HepG2 (cell line): ENCODE measurements at regions not wholly inside any gene's neighbourhood (a gene's known extent, or its start where the extent isn't known, plus 50 kb on each side); places are given as distances from the start of the nearest gene placed in this dataset.
A peak's percentile ranks its signal among the peaks of the same experiment; 100 is the strongest.

ENCODE experiments used
- CBX5 ChIP-seq: sonication (generic); formaldehyde crosslinking; IDR thresholded peaks from 2 replicates; pipeline ENCODE4 v1.4.0; 2020; ENCODE audit warnings: missing genetic modification reagents, borderline replicate concordance
- CHCHD3 ChIP-seq: sonication (generic); formaldehyde crosslinking; IDR thresholded peaks from 2 replicates; pipeline ENCODE4 v1.8.0; 2022; ENCODE audit warnings: mild to moderate bottlenecking, missing genetic modification reagents, moderate library complexity
- ETV6 ChIP-seq: sonication (generic); formaldehyde crosslinking; conservative IDR thresholded peaks from 2 replicates; pipeline ENCODE4 v1.4.0; 2020; ENCODE audit warnings: missing genetic modification reagents
- FLYWCH1 ChIP-seq: sonication (generic); formaldehyde crosslinking; IDR thresholded peaks from 2 replicates; pipeline ENCODE4 v1.8.1; 2023; ENCODE audit warnings: mild to moderate bottlenecking, missing genetic modification reagents
- HNRNPL ChIP-seq: fragments of 200-400 bp; formaldehyde crosslinking; IDR thresholded peaks from 2 replicates; pipeline ENCODE4 v1.6.1; 2017; ENCODE audit warnings: mild to moderate bottlenecking, low read depth, low read length
- KLF13 ChIP-seq: sonication (generic); formaldehyde crosslinking; IDR thresholded peaks from 2 replicates; pipeline ENCODE4 v1.4.0; 2020; ENCODE audit warnings: mild to moderate bottlenecking, missing genetic modification reagents
- RAD21 ChIP-seq: fragments of 450-650 bp; formaldehyde crosslinking; IDR thresholded peaks from 2 replicates; pipeline ENCODE4 v1.5.0; 2020; ENCODE audit warnings: mild to moderate bottlenecking
- RBM22 ChIP-seq: fragments of 200-400 bp; formaldehyde crosslinking; optimal IDR thresholded peaks from 2 replicates; pipeline ENCODE3; 2017; ENCODE audit warnings: mild to moderate bottlenecking, low read length, moderate library complexity
- SRSF1 ChIP-seq: fragments of 200-400 bp; formaldehyde crosslinking; optimal IDR thresholded peaks from 2 replicates; pipeline ENCODE3; 2017; ENCODE audit warnings: mild to moderate bottlenecking, low read depth, low read length, moderate library complexity
- TGIF2 ChIP-seq: IDR thresholded peaks from 2 replicates; pipeline ENCODE4 v1.6.1; 2016; ENCODE audit warnings: control low read depth, missing compliant biosample characterization
- TMF1 ChIP-seq: sonication (generic); formaldehyde crosslinking; IDR thresholded peaks from 2 replicates; pipeline ENCODE4 v1.8.1; 2022; ENCODE audit warnings: low read depth, missing genetic modification reagents
- YEATS4 ChIP-seq: sonication (generic); formaldehyde crosslinking; IDR thresholded peaks from 2 replicates; pipeline ENCODE4 v1.4.0; 2020; ENCODE audit warnings: missing genetic modification reagents, borderline replicate concordance
- ZBTB8A ChIP-seq: sonication (generic); formaldehyde crosslinking; IDR thresholded peaks from 2 replicates; pipeline ENCODE4 v1.4.0; 2020; ENCODE audit warnings: mild to moderate bottlenecking, low read depth, missing genetic modification reagents, borderline replicate concordance
- ZNF24 ChIP-seq: fragments of 450-650 bp; IDR thresholded peaks from 2 replicates; pipeline ENCODE4 v1.6.1; 2017; ENCODE audit warnings: antibody characterized with exemption, mild to moderate bottlenecking
- ZNF292 ChIP-seq: sonication (generic); formaldehyde crosslinking; IDR thresholded peaks from 2 replicates; pipeline ENCODE4 v1.8.1; 2022; ENCODE audit warnings: mild to moderate bottlenecking, low read depth, missing genetic modification reagents, borderline replicate concordance
- ZNF329 ChIP-seq: sonication (generic); formaldehyde crosslinking; IDR thresholded peaks from 2 replicates; pipeline ENCODE4 v1.9.0; 2021; ENCODE audit warnings: low read depth, mild to moderate bottlenecking, missing genetic modification reagents
- ZNF737 ChIP-seq: sonication (generic); formaldehyde crosslinking; IDR thresholded peaks from 2 replicates; pipeline ENCODE4 v1.5.0; 2020; ENCODE audit warnings: missing genetic modification reagents, mild to moderate bottlenecking, borderline replicate concordance
- TF ChIP-seq, protein P1 (sequence below): sonication (generic); formaldehyde crosslinking; IDR thresholded peaks from 2 replicates; pipeline ENCODE4 v1.5.0; 2020; ENCODE audit warnings: mild to moderate bottlenecking, low read depth, missing genetic modification reagents, borderline replicate concordance
- TF ChIP-seq, protein P2 (sequence below): sonication (generic); formaldehyde crosslinking; IDR thresholded peaks from 2 replicates; pipeline ENCODE4 v1.5.1; 2020; ENCODE audit warnings: mild to moderate bottlenecking, moderate library complexity, missing genetic modification reagents
- TF ChIP-seq, protein P3 (sequence below): sonication (generic); formaldehyde crosslinking; conservative IDR thresholded peaks from 2 replicates; pipeline ENCODE4 v1.4.0; 2020; ENCODE audit warnings: missing genetic modification reagents
- TF ChIP-seq, protein P4 (sequence below): sonication (generic); IDR thresholded peaks from 2 replicates; pipeline ENCODE4 v1.6.1; 2016; ENCODE audit warnings: low read depth, borderline replicate concordance
- TF ChIP-seq, protein P5 (sequence below): sonication (generic); formaldehyde crosslinking; IDR thresholded peaks from 2 replicates; pipeline ENCODE4 v1.9.0; 2021; ENCODE audit warnings: missing genetic modification reagents, mild to moderate bottlenecking, borderline replicate concordance
- TF ChIP-seq, protein P6 (sequence below): sonication (generic); formaldehyde crosslinking; IDR thresholded peaks from 2 replicates; pipeline ENCODE4 v1.9.0; 2021; ENCODE audit warnings: missing genetic modification reagents, mild to moderate bottlenecking, borderline replicate concordance

DNA sequence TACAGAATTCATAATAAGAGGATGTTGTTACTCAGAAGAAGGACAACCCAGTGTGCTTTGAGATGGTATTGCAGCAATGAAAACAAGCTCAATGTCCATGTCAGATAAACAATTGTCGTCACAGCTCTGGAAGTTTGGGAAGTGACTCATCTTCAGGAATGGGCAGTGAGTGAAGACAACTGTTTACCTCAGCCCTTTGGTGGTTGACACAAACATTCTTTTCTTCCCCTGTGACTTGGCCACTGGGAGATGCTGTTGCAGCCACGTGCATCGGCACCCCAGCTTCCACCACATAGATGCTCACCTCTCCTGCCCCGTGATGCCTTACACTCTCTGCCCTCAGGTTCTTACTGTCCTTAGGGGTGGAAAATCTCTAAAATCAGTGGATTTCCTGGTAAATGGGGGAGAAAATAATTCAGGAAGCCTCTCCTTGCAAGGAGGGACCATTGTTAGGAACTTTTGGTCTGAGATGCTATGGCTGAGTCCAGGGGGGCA lies 114.1 kb upstream of the GALNT15 start (continued):
- TF ChIP-seq, protein P1, sequence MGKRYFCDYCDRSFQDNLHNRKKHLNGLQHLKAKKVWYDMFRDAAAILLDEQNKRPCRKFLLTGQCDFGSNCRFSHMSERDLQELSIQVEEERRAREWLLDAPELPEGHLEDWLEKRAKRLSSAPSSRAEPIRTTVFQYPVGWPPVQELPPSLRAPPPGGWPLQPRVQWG (CRISPR knock-in tag), result no peak
- TF ChIP-seq RBM22 (no peak), CHCHD3 (no peak), KLF13 (CRISPR knock-in tag) (no peak), ZNF292 (CRISPR knock-in tag) (peak; percentile 72; the same call in 1 of the 2 replicates), SRSF1 (no peak), ZNF737 (CRISPR knock-in tag) (no peak), TGIF2 (peak; percentile 87; the same call in 1 of the 2 replicates), ZBTB8A (CRISPR knock-in tag) (no peak), TMF1 (CRISPR knock-in tag) (no peak), YEATS4 (peak; percentile 64; the same call in 1 of the 2 replicates), ZNF329 (CRISPR knock-in tag) (no peak), ETV6 (CRISPR knock-in tag) (no peak), HNRNPL (no peak), CBX5 (peak; percentile 95), FLYWCH1 (CRISPR knock-in tag) (no peak), ZNF24 (no peak), RAD21 (CRISPR knock-in tag) (peak; percentile 15; the same call in 1 of the 2 replicates)
- TF ChIP-seq, protein P2, sequence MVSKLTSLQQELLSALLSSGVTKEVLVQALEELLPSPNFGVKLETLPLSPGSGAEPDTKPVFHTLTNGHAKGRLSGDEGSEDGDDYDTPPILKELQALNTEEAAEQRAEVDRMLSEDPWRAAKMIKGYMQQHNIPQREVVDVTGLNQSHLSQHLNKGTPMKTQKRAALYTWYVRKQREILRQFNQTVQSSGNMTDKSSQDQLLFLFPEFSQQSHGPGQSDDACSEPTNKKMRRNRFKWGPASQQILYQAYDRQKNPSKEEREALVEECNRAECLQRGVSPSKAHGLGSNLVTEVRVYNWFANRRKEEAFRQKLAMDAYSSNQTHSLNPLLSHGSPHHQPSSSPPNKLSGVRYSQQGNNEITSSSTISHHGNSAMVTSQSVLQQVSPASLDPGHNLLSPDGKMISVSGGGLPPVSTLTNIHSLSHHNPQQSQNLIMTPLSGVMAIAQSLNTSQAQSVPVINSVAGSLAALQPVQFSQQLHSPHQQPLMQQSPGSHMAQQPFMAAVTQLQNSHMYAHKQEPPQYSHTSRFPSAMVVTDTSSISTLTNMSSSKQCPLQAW (CRISPR knock-in tag), result peak; percentile 87
- TF ChIP-seq, protein P3, sequence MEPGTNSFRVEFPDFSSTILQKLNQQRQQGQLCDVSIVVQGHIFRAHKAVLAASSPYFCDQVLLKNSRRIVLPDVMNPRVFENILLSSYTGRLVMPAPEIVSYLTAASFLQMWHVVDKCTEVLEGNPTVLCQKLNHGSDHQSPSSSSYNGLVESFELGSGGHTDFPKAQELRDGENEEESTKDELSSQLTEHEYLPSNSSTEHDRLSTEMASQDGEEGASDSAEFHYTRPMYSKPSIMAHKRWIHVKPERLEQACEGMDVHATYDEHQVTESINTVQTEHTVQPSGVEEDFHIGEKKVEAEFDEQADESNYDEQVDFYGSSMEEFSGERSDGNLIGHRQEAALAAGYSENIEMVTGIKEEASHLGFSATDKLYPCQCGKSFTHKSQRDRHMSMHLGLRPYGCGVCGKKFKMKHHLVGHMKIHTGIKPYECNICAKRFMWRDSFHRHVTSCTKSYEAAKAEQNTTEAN (CRISPR knock-in tag), result peak; percentile 75; the same call in 1 of the 2 replicates
- TF ChIP-seq, protein P4, sequence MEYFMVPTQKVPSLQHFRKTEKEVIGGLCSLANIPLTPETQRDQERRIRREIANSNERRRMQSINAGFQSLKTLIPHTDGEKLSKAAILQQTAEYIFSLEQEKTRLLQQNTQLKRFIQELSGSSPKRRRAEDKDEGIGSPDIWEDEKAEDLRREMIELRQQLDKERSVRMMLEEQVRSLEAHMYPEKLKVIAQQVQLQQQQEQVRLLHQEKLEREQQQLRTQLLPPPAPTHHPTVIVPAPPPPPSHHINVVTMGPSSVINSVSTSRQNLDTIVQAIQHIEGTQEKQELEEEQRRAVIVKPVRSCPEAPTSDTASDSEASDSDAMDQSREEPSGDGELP, result peak; percentile 22; the same call in 1 of the 2 replicates
- TF ChIP-seq, protein P5, sequence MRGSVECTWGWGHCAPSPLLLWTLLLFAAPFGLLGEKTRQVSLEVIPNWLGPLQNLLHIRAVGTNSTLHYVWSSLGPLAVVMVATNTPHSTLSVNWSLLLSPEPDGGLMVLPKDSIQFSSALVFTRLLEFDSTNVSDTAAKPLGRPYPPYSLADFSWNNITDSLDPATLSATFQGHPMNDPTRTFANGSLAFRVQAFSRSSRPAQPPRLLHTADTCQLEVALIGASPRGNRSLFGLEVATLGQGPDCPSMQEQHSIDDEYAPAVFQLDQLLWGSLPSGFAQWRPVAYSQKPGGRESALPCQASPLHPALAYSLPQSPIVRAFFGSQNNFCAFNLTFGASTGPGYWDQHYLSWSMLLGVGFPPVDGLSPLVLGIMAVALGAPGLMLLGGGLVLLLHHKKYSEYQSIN (CRISPR knock-in tag), result no peak
- TF ChIP-seq, protein P6, sequence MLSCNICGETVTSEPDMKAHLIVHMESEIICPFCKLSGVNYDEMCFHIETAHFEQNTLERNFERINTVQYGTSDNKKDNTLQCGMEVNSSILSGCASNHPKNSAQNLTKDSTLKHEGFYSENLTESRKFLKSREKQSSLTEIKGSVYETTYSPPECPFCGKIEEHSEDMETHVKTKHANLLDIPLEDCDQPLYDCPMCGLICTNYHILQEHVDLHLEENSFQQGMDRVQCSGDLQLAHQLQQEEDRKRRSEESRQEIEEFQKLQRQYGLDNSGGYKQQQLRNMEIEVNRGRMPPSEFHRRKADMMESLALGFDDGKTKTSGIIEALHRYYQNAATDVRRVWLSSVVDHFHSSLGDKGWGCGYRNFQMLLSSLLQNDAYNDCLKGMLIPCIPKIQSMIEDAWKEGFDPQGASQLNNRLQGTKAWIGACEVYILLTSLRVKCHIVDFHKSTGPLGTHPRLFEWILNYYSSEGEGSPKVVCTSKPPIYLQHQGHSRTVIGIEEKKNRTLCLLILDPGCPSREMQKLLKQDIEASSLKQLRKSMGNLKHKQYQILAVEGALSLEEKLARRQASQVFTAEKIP, result no peak
